ENCODE measurements at regions not wholly inside any gene's neighbourhood (a gene's known extent, or its start where the extent isn't known, plus 50 kb on each side); places are given as distances from the start of the nearest gene placed in this dataset.

- Histone ChIP-seq H3K27me3 (ENCODE audit: insufficient read depth, low read length) (no peaks in the 10 kb centered on the region), H3K4me1 (ENCODE audit: insufficient read depth, low read length, severe bottlenecking) (no peaks in the 10 kb centered on the region), H3K79me2 (ENCODE audit: insufficient read depth, low read length) (no peaks in the 10 kb centered on the region), H3K9me2 (ENCODE audit: low read depth, low read length) (no peaks in the 10 kb centered on the region), H3K9me3 (ENCODE audit: low read length) (no peaks in the 10 kb centered on the region), H4K20me1 (ENCODE audit: insufficient read depth, low read length) (no peaks in the 10 kb centered on the region), H3K27ac (ENCODE audit: low read depth, low read length, poor library complexity, severe bottlenecking) (no peak overlapping the region), H2AFZ (ENCODE audit: low read length) (no peak overlapping the region), H3F3A (ENCODE audit: insufficient read depth, low read length) (no peaks in the 10 kb centered on the region), H3K36me3 (ENCODE audit: insufficient read depth, low read length) (no peaks in the 10 kb centered on the region), H3K4me2 (ENCODE audit: low read length) (no peak overlapping the region), H3K9ac (ENCODE audit: low read length) (no peak overlapping the region), H3K4me3 (ENCODE audit: low read depth, low read length, poor library complexity, severe bottlenecking) (no peak overlapping the region)
- TF ChIP-seq EZH2 (IDR thresholded peaks at IDR 0.05; ENCODE audit: borderline replicate concordance, low read length) (no peak), CTCF (IDR thresholded peaks at IDR 0.05; ENCODE audit: low read length) (no peak)
Measured at GRCh38 chr10:78288663-78289062, 255.0 kb downstream of the RPS24 start.

GRCh38 chr10:78290131-78290750, 256.6 kb downstream of the RPS24 start:
- Histone ChIP-seq H3K9ac (ENCODE audit: low read length) (no peak overlapping the region), H3K9me3 (ENCODE audit: low read length) (no peaks in the 10 kb centered on the region), H3K27ac (ENCODE audit: low read depth, low read length, poor library complexity, severe bottlenecking) (no peak overlapping the region), H4K20me1 (ENCODE audit: insufficient read depth, low read length) (no peaks in the 10 kb centered on the region), H3K9me2 (ENCODE audit: low read depth, low read length) (no peaks in the 10 kb centered on the region), H2AFZ (ENCODE audit: low read length) (no peak overlapping the region), H3K4me3 (ENCODE audit: low read depth, low read length, poor library complexity, severe bottlenecking) (no peak overlapping the region), H3K27me3 (ENCODE audit: insufficient read depth, low read length) (no peaks in the 10 kb centered on the region), H3K36me3 (ENCODE audit: insufficient read depth, low read length) (no peaks in the 10 kb centered on the region), H3F3A (ENCODE audit: insufficient read depth, low read length) (no peaks in the 10 kb centered on the region), H3K4me2 (ENCODE audit: low read length) (no peak overlapping the region), H3K4me1 (ENCODE audit: insufficient read depth, low read length, severe bottlenecking) (no peaks in the 10 kb centered on the region), H3K79me2 (ENCODE audit: insufficient read depth, low read length) (no peaks in the 10 kb centered on the region)
- TF ChIP-seq EZH2 (IDR thresholded peaks at IDR 0.05; ENCODE audit: borderline replicate concordance, low read length) (no peak), CTCF (IDR thresholded peaks at IDR 0.05; ENCODE audit: low read length) (no peak)

GRCh38 chr10:78291722-78292121, 258.1 kb downstream of the RPS24 start:
- no peak overlapping the region for H3K4me2 ChIP-seq (ENCODE audit: low read length)
- no peaks in the 10 kb centered on the region for H3K4me1 ChIP-seq (ENCODE audit: insufficient read depth, low read length, severe bottlenecking)
- H3F3A ChIP-seq (ENCODE audit: insufficient read depth, low read length) = no peaks in the 10 kb centered on the region
- H3K4me3 ChIP-seq (ENCODE audit: low read depth, low read length, poor library complexity, severe bottlenecking) = no peak overlapping the region
- no peaks in the 10 kb centered on the region for H3K27me3 ChIP-seq (ENCODE audit: insufficient read depth, low read length)
- TF ChIP-seq CTCF (IDR thresholded peaks at IDR 0.05; ENCODE audit: low read length) (no peak), EZH2 (IDR thresholded peaks at IDR 0.05; ENCODE audit: borderline replicate concordance, low read length) (no peak)
- no peak overlapping the region for H3K27ac ChIP-seq (ENCODE audit: low read depth, low read length, poor library complexity, severe bottlenecking)
- H3K9ac ChIP-seq (ENCODE audit: low read length) = no peak overlapping the region
- H3K9me2 ChIP-seq (ENCODE audit: low read depth, low read length) = no peaks in the 10 kb centered on the region
- no peaks in the 10 kb centered on the region for H3K79me2 ChIP-seq (ENCODE audit: insufficient read depth, low read length)
- H3K36me3 ChIP-seq (ENCODE audit: insufficient read depth, low read length) = no peaks in the 10 kb centered on the region
- no peaks in the 10 kb centered on the region for H4K20me1 ChIP-seq (ENCODE audit: insufficient read depth, low read length)
- no peak overlapping the region for H2AFZ ChIP-seq (ENCODE audit: low read length)
- H3K9me3 ChIP-seq (ENCODE audit: low read length) = no peaks in the 10 kb centered on the region
